ENCODE measurements at regions not wholly inside any gene's neighbourhood (a gene's known extent, or its start where the extent isn't known, plus 50 kb on each side); places are given as distances from the start of the nearest gene placed in this dataset.

DNA sequence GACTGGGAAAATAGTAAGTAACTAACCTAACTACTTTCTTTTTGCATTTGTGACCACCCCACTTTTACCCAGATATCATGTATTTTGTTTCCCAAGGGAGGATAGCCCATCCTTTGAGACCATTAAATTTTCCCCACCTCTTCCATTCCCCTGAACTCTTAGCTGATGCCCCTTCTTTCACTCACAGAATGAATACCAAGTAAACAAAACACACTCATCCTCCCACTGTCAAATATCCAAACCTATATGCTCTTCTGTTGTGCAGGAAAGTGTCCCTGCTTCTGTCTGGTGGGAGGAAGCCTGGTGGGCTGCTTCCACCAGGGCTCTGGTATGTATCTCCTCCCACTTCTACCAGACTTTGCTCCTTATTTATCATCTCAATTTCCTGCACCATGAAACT, 64.6 kb upstream of the PARD3B start:
- DNase-seq (ENCODE audit: low spot score), result no peak
- TF ChIP-seq, protein P1, sequence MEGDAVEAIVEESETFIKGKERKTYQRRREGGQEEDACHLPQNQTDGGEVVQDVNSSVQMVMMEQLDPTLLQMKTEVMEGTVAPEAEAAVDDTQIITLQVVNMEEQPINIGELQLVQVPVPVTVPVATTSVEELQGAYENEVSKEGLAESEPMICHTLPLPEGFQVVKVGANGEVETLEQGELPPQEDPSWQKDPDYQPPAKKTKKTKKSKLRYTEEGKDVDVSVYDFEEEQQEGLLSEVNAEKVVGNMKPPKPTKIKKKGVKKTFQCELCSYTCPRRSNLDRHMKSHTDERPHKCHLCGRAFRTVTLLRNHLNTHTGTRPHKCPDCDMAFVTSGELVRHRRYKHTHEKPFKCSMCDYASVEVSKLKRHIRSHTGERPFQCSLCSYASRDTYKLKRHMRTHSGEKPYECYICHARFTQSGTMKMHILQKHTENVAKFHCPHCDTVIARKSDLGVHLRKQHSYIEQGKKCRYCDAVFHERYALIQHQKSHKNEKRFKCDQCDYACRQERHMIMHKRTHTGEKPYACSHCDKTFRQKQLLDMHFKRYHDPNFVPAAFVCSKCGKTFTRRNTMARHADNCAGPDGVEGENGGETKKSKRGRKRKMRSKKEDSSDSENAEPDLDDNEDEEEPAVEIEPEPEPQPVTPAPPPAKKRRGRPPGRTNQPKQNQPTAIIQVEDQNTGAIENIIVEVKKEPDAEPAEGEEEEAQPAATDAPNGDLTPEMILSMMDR (IDR thresholded peaks at IDR 0.05; ENCODE audit: extremely low read depth, missing control alignments), result no peak

GRCh38 chr2:204483608-204484081, 61.6 kb upstream of the PARD3B start:
- TF ChIP-seq, protein P1 (IDR thresholded peaks at IDR 0.05; ENCODE audit: extremely low read depth, missing control alignments), result no peak
- DNase-seq (ENCODE audit: low spot score), result no peak

DNA sequence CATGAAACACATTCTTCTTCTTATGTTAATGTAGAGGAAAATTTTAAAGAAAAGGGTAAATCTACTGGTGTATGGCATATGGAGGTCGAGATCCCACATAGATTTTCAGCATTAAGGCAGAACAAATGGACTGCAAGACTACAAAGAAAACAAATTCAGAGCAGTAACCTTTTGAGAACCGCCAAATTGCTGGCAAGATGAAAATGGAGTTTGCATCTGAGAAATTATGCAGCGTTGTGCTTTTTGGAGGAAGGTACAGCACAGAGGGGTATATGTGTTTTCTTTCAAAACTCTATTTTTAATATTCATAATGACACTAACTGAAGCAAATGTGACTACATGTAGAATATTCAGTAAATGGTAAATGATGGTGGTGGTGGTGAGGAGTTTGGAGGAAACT, 59.0 kb upstream of the PARD3B start:
- TF ChIP-seq, protein P1 (IDR thresholded peaks at IDR 0.05; ENCODE audit: extremely low read depth, missing control alignments), result no peak

GRCh38 chr2:204486805-204487204, 58.5 kb upstream of the PARD3B start:
- TF ChIP-seq, protein P1 (IDR thresholded peaks at IDR 0.05; ENCODE audit: extremely low read depth, missing control alignments), result no peak
- DNase-seq (ENCODE audit: low spot score), result no peak

More for the DNA sequence above, 59.0 kb upstream of the PARD3B start:
- DNase-seq (ENCODE audit: low spot score), result no peak

GRCh38 chr2:204487447-204488229, 57.6 kb upstream of the PARD3B start:
- TF ChIP-seq, protein P1 (IDR thresholded peaks at IDR 0.05; ENCODE audit: extremely low read depth, missing control alignments), result no peak
- DNase-seq (ENCODE audit: low spot score), result no peak

GRCh38 chr2:204491528-204491927, 53.7 kb upstream of the PARD3B start:
- TF ChIP-seq, protein P1 (IDR thresholded peaks at IDR 0.05; ENCODE audit: extremely low read depth, missing control alignments), result no peak
- DNase-seq (ENCODE audit: low spot score), result no peak

DNA sequence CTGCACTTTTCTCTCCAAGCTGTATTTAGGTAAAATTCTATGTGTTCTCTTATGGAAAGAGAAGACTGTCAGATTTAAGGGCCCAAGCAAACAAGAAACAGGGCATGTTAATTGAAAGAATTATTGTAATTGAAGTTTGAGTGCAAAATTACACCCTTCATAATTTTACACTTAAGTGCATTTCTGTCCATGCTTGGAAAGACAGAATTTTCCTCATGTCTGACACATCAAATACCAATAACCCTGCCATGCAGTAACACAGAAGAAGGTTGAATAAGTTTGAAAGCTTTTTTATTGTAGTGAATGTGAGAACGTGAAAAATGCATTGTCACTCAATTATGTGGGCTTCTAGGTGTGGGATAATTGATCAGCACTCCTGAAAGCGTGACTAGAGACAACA, 52.9 kb upstream of the PARD3B start:
- TF ChIP-seq, protein P1 (IDR thresholded peaks at IDR 0.05; ENCODE audit: extremely low read depth, missing control alignments), result no peak
- DNase-seq (ENCODE audit: low spot score), result no peak

Data from GM20000 (cell line).